ES-I3 (cell line): ENCODE measurements at regions not wholly inside any gene's neighbourhood (a gene's known extent, or its start where the extent isn't known, plus 50 kb on each side); places are given as distances from the start of the nearest gene placed in this dataset.

Source experiments
- H3K36me3 ChIP-seq: 2 replicates; pipeline ENCODE4 v1.6.1; 2013; ENCODE audit warnings: mild to moderate bottlenecking, low read length, control low read depth, moderate library complexity; ENCODE audit not compliant: insufficient read depth
- H3K4me1 ChIP-seq: 2 replicates; pipeline ENCODE4 v1.6.1; 2013; ENCODE audit warnings: mild to moderate bottlenecking, control low read depth, low read length; ENCODE audit not compliant: insufficient read depth
- H3K9ac ChIP-seq: 2 replicates; pipeline ENCODE4 v1.6.1; 2013; ENCODE audit warnings: low read depth, mild to moderate bottlenecking, low read length, moderate library complexity
- H3K9me3 ChIP-seq: 2 replicates; pipeline ENCODE4 v1.6.1; 2013; ENCODE audit warnings: mild to moderate bottlenecking, low read length, moderate library complexity; ENCODE audit not compliant: control insufficient read depth, insufficient read depth

GRCh38 chr3:44111482-44111881 is 130.2 kb upstream of the TOPAZ1 start:
- Histone ChIP-seq H3K4me1 (peaks cover 3% of the 10 kb centered on the region; the same call in 1 of the 2 replicates), H3K36me3 (no peaks in the 10 kb centered on the region), H3K9me3 (no peaks in the 10 kb centered on the region), H3K9ac (no peak overlapping the region)

- H3K9ac ChIP-seq: no peak overlapping the region
- H3K9me3 ChIP-seq: no peaks in the 10 kb centered on the region
- no peaks in the 10 kb centered on the region for H3K36me3 ChIP-seq
- H3K4me1 ChIP-seq: peaks cover 8% of the 10 kb centered on the region; the same call in 1 of the 2 replicates
Observed at GRCh38 chr3:44114142-44114541, 127.5 kb upstream of the TOPAZ1 start.

- Histone ChIP-seq H3K36me3 (no peaks in the 10 kb centered on the region), H3K9me3 (no peaks in the 10 kb centered on the region), H3K9ac (no peak overlapping the region), H3K4me1 (peaks cover 20% of the 10 kb centered on the region; the same call in 1 of the 2 replicates)
Observed at GRCh38 chr3:44117239-44117638, 124.4 kb upstream of the TOPAZ1 start.

GRCh38 chr3:44117736-44118135 is 124.0 kb upstream of the TOPAZ1 start:
- H3K9me3 ChIP-seq: no peaks in the 10 kb centered on the region
- H3K36me3 ChIP-seq: no peaks in the 10 kb centered on the region
- peaks cover 20% of the 10 kb centered on the region; the same call in 1 of the 2 replicates for H3K4me1 ChIP-seq
- no peak overlapping the region for H3K9ac ChIP-seq

- H3K4me1 ChIP-seq: peaks cover 20% of the 10 kb centered on the region; the same call in 1 of the 2 replicates
- no peaks in the 10 kb centered on the region for H3K36me3 ChIP-seq
- H3K9ac ChIP-seq: no peak overlapping the region
- H3K9me3 ChIP-seq: no peaks in the 10 kb centered on the region
Observed at GRCh38 chr3:44120721-44121582, 120.7 kb upstream of the TOPAZ1 start.

- Histone ChIP-seq H3K9me3 (no peaks in the 10 kb centered on the region), H3K4me1 (0 out of 2 replicates have a peak, but pooled peaks cover 12% of the 10 kb centered on the region), H3K9ac (no peak overlapping the region), H3K36me3 (no peaks in the 10 kb centered on the region)
Observed at GRCh38 chr3:44125246-44125645, 116.4 kb upstream of the TOPAZ1 start.

GRCh38 chr3:44125882-44126281 is 115.8 kb upstream of the TOPAZ1 start:
- H3K36me3 ChIP-seq: no peaks in the 10 kb centered on the region
- no peaks in the 10 kb centered on the region for H3K9me3 ChIP-seq
- 0 out of 2 replicates have a peak, but pooled peaks cover 7% of the 10 kb centered on the region for H3K4me1 ChIP-seq
- H3K9ac ChIP-seq: no peak overlapping the region

GRCh38 chr3:44128057-44128775 is 113.5 kb upstream of the TOPAZ1 start:
- H3K4me1 ChIP-seq: no peaks in the 10 kb centered on the region
- no peaks in the 10 kb centered on the region for H3K36me3 ChIP-seq
- no peak overlapping the region for H3K9ac ChIP-seq
- no peaks in the 10 kb centered on the region for H3K9me3 ChIP-seq

GRCh38 chr3:44130249-44130648 is 111.4 kb upstream of the TOPAZ1 start:
- H3K4me1 ChIP-seq: no peaks in the 10 kb centered on the region
- no peaks in the 10 kb centered on the region for H3K36me3 ChIP-seq
- no peak overlapping the region for H3K9ac ChIP-seq
- no peaks in the 10 kb centered on the region for H3K9me3 ChIP-seq

GRCh38 chr3:44132061-44132460 is 109.6 kb upstream of the TOPAZ1 start:
- no peaks in the 10 kb centered on the region for H3K36me3 ChIP-seq
- H3K4me1 ChIP-seq: no peaks in the 10 kb centered on the region
- no peak overlapping the region for H3K9ac ChIP-seq
- H3K9me3 ChIP-seq: no peaks in the 10 kb centered on the region

- no peaks in the 10 kb centered on the region for H3K36me3 ChIP-seq
- no peaks in the 10 kb centered on the region for H3K9me3 ChIP-seq
- H3K9ac ChIP-seq: no peak overlapping the region
- H3K4me1 ChIP-seq: no peaks in the 10 kb centered on the region
Observed at GRCh38 chr3:44132593-44132992, 109.1 kb upstream of the TOPAZ1 start.

- H3K9ac ChIP-seq: no peak overlapping the region
- no peaks in the 10 kb centered on the region for H3K9me3 ChIP-seq
- H3K4me1 ChIP-seq: no peaks in the 10 kb centered on the region
- no peaks in the 10 kb centered on the region for H3K36me3 ChIP-seq
Observed at GRCh38 chr3:44136421-44136820, 105.3 kb upstream of the TOPAZ1 start.

GRCh38 chr3:44146073-44146472 is 95.6 kb upstream of the TOPAZ1 start:
- H3K9ac ChIP-seq: no peak overlapping the region
- H3K36me3 ChIP-seq: no peaks in the 10 kb centered on the region
- H3K9me3 ChIP-seq: no peaks in the 10 kb centered on the region
- H3K4me1 ChIP-seq: no peaks in the 10 kb centered on the region

- Histone ChIP-seq H3K9me3 (no peaks in the 10 kb centered on the region), H3K4me1 (no peaks in the 10 kb centered on the region), H3K9ac (no peak overlapping the region)
Observed at GRCh38 chr3:44159696-44160300, 81.9 kb upstream of the TOPAZ1 start.

More at GRCh38 chr3:44159696-44160300, 81.9 kb upstream of the TOPAZ1 start:
- H3K36me3 ChIP-seq: no peaks in the 10 kb centered on the region
